ENCODE measurements at regions not wholly inside any gene's neighbourhood (a gene's known extent, or its start where the extent isn't known, plus 50 kb on each side); places are given as distances from the start of the nearest gene placed in this dataset.

- no peak overlapping the region for H3K9ac ChIP-seq (ENCODE audit: low read length)
- no peak overlapping the region for H3K27ac ChIP-seq (ENCODE audit: low read depth, low read length)
- no peaks in the 10 kb centered on the region for H3K27me3 ChIP-seq (ENCODE audit: low read length)
- H3K36me3 ChIP-seq (ENCODE audit: low read length): no peaks in the 10 kb centered on the region
- no peaks in the 10 kb centered on the region for H4K20me1 ChIP-seq (ENCODE audit: low read depth, low read length)
- TF ChIP-seq, protein P1, sequence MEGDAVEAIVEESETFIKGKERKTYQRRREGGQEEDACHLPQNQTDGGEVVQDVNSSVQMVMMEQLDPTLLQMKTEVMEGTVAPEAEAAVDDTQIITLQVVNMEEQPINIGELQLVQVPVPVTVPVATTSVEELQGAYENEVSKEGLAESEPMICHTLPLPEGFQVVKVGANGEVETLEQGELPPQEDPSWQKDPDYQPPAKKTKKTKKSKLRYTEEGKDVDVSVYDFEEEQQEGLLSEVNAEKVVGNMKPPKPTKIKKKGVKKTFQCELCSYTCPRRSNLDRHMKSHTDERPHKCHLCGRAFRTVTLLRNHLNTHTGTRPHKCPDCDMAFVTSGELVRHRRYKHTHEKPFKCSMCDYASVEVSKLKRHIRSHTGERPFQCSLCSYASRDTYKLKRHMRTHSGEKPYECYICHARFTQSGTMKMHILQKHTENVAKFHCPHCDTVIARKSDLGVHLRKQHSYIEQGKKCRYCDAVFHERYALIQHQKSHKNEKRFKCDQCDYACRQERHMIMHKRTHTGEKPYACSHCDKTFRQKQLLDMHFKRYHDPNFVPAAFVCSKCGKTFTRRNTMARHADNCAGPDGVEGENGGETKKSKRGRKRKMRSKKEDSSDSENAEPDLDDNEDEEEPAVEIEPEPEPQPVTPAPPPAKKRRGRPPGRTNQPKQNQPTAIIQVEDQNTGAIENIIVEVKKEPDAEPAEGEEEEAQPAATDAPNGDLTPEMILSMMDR (IDR thresholded peaks at IDR 0.05; ENCODE audit: insufficient read depth, low read length, poor library complexity, severe bottlenecking): no peak
- no peak for TF ChIP-seq EZH2phosphoT487 (conservative IDR thresholded peaks at IDR 0.05; ENCODE audit: low read length)
- no peaks in the 10 kb centered on the region for H3K79me2 ChIP-seq (ENCODE audit: insufficient read depth, low read length)
- no peaks in the 10 kb centered on the region for H3K9me3 ChIP-seq (ENCODE audit: insufficient read depth, low read length)
- H2AFZ ChIP-seq (ENCODE audit: low read depth, low read length, severe bottlenecking): no peak overlapping the region
- H3K4me2 ChIP-seq (ENCODE audit: low read depth, low read length, poor library complexity, severe bottlenecking): no peak overlapping the region
- H3F3A ChIP-seq (ENCODE audit: insufficient read depth): no peaks in the 10 kb centered on the region
- no peak overlapping the region for H3K4me3 ChIP-seq (ENCODE audit: insufficient read depth, low read length, poor library complexity, severe bottlenecking)
- no peaks in the 10 kb centered on the region for H3K9me2 ChIP-seq (replicated peaks; ENCODE audit: insufficient read depth, low read length)
Observed at GRCh38 chr1:4101459-4102161, 201.5 kb upstream of the C1orf174 start.

- Histone ChIP-seq H3K36me3 (ENCODE audit: low read length) (no peaks in the 10 kb centered on the region), H4K20me1 (ENCODE audit: low read depth, low read length) (no peaks in the 10 kb centered on the region), H3K79me2 (ENCODE audit: insufficient read depth, low read length) (no peaks in the 10 kb centered on the region), H3K9ac (ENCODE audit: low read length) (no peak overlapping the region), H2AFZ (ENCODE audit: low read depth, low read length, severe bottlenecking) (no peak overlapping the region), H3K27me3 (ENCODE audit: low read length) (no peaks in the 10 kb centered on the region), H3K9me3 (ENCODE audit: insufficient read depth, low read length) (no peaks in the 10 kb centered on the region), H3K27ac (ENCODE audit: low read depth, low read length) (no peak overlapping the region), H3K4me3 (ENCODE audit: insufficient read depth, low read length, poor library complexity, severe bottlenecking) (no peak overlapping the region), H3F3A (ENCODE audit: insufficient read depth) (no peaks in the 10 kb centered on the region), H3K9me2 (replicated peaks; ENCODE audit: insufficient read depth, low read length) (no peaks in the 10 kb centered on the region), H3K4me2 (ENCODE audit: low read depth, low read length, poor library complexity, severe bottlenecking) (no peak overlapping the region)
- TF ChIP-seq, protein P1 (IDR thresholded peaks at IDR 0.05; ENCODE audit: insufficient read depth, low read length, poor library complexity, severe bottlenecking): no peak
- TF ChIP-seq EZH2phosphoT487 (conservative IDR thresholded peaks at IDR 0.05; ENCODE audit: low read length): no peak
Observed at GRCh38 chr1:4105300-4105880, 205.3 kb upstream of the C1orf174 start.

DNA sequence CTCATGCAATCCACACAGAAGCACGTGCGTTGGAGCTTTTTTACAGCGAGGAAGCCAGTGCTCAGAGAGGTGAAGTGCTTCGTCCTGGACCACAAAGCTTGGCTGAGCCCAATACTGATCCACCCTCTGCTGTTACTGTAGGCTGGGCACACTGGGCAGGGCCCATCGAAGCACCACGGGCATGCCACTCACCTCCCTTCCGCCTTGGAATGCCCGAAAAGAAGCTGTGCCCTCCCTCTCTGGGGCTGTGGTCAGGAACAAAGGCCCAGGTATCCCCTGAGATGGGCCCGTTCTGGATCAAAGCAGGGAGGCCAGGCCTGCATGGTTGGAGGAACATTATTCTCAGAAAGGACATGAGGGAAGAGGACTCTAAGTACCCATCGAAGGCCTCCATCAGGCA is 206.7 kb upstream of the C1orf174 start:
- Histone ChIP-seq H3K9ac (ENCODE audit: low read length) (no peak overlapping the region), H3K36me3 (ENCODE audit: low read length) (no peaks in the 10 kb centered on the region)

More for the DNA sequence above, 206.7 kb upstream of the C1orf174 start:
- H3K4me3 ChIP-seq (ENCODE audit: insufficient read depth, low read length, poor library complexity, severe bottlenecking): no peak overlapping the region
- no peak overlapping the region for H3K27ac ChIP-seq (ENCODE audit: low read depth, low read length)
- no peaks in the 10 kb centered on the region for H3K27me3 ChIP-seq (ENCODE audit: low read length)
- no peaks in the 10 kb centered on the region for H3K79me2 ChIP-seq (ENCODE audit: insufficient read depth, low read length)
- H3K9me2 ChIP-seq (replicated peaks; ENCODE audit: insufficient read depth, low read length): no peaks in the 10 kb centered on the region
- no peaks in the 10 kb centered on the region for H4K20me1 ChIP-seq (ENCODE audit: low read depth, low read length)
- H3K9me3 ChIP-seq (ENCODE audit: insufficient read depth, low read length): no peaks in the 10 kb centered on the region
- H2AFZ ChIP-seq (ENCODE audit: low read depth, low read length, severe bottlenecking): no peak overlapping the region
- no peaks in the 10 kb centered on the region for H3F3A ChIP-seq (ENCODE audit: insufficient read depth)
- H3K4me2 ChIP-seq (ENCODE audit: low read depth, low read length, poor library complexity, severe bottlenecking): no peak overlapping the region
- TF ChIP-seq EZH2phosphoT487 (conservative IDR thresholded peaks at IDR 0.05; ENCODE audit: low read length): no peak
- TF ChIP-seq, protein P1 (IDR thresholded peaks at IDR 0.05; ENCODE audit: insufficient read depth, low read length, poor library complexity, severe bottlenecking): no peak
